Lower lobe of right lung (tissue), 2 donors: ENCODE measurements at regions not wholly inside any gene's neighbourhood (a gene's known extent, or its start where the extent isn't known, plus 50 kb on each side); places are given as distances from the start of the nearest gene placed in this dataset.
"Not testable (repeated sequence)": the region's sequence is repeated elsewhere in the genome, so short reads cannot be mapped to it uniquely, and the experiment has no call there.

Experiments used
- ATAC-seq, 2 donors: fragments of 200-7000 bp; cut with Tn5 transposase; one replicate each; pipeline ENCODE4 v1.9.1; 2020 to 2022; ENCODE audit warnings: mild to moderate bottlenecking in 2 of 2, moderate library complexity in 2 of 2
- DNase-seq: peaks from one replicate; pipeline ENCODE4 v3.0.0-alpha.2; 2020
- H3K27ac ChIP-seq: fragments of 200-600 bp; one replicate; pipeline ENCODE4 v1.8.0; 2022
- H3K27me3 ChIP-seq: fragments of 200-600 bp; one replicate; pipeline ENCODE4 v1.8.0; 2022; ENCODE audit warnings: low read depth
- H3K36me3 ChIP-seq: fragments of 200-600 bp; one replicate; pipeline ENCODE4 v1.8.0; 2022; ENCODE audit warnings: mild to moderate bottlenecking
- H3K4me1 ChIP-seq: fragments of 200-600 bp; one replicate; pipeline ENCODE4 v1.8.0; 2022
- H3K4me3 ChIP-seq: fragments of 200-600 bp; one replicate; pipeline ENCODE4 v1.8.0; 2022; ENCODE audit warnings: mild to moderate bottlenecking
- H3K9me3 ChIP-seq: fragments of 200-600 bp; one replicate; pipeline ENCODE4 v1.8.0; 2022
- CTCF ChIP-seq: fragments of 200-600 bp; IDR thresholded peaks from one replicate; pipeline ENCODE4 v1.8.0; 2022; ENCODE audit warnings: antibody characterized with exemption, mild to moderate bottlenecking
- intact Hi-C: fragments of 100-400 bp; cut with DNase I; formaldehyde crosslinking; loops from one replicate; pipeline ENCODE4 v1.11.0; 2022
- donor health status: DM: no; HTN: yes; CAD: no; lungs with severe emphysema.

DNA sequence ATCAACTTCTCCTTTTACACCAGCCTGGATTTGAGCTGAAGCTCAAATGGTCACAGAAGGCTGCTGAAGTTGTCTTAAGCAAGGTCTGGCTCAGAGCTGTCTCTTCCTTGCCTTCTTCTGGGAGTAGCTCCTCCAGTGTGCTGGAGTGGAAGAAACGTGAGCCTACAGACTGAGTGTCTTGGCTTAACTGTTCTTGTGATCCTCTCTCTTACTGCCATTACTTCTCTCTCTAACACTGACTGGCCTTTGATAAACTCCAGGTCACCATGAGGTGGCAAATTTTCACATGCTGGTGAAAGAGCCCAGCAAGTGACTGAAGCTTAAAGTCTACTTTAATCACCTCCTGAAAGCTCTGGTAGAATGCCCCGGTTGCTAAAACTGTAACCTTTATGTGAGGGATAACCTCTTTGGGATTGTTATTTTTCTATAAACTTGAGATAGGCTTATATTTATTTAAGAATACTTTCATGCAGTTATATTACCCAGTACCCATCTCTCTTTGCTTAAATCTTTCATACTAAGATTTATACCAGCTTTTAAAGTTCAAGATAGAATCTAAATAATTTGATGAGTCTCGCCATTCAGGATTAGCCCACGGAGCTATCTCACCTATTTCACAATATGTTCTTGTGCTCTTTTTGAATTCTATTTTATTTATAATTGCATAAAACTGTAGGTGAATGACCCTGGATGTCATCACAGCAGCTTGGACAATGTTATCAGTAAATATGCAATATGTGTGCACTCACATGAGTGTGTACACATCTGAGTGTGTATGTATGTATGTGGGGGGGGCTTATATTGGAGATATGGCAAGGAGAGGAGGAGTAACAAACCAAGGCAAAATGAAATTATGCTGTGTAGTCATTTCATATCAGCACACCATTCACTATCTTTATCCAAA, 924.0 kb downstream of the LTN1 start:
- H3K9me3 ChIP-seq = no peaks in the 10 kb centered on the region
- no peak for TF ChIP-seq CTCF
- no peak overlapping the region for H3K27ac ChIP-seq
- H3K27me3 ChIP-seq = no peaks in the 10 kb centered on the region
- ATAC-seq (no peak), DNase-seq (no peak)
- intact Hi-C loops = no loop called here
- no peak overlapping the region for H3K4me3 ChIP-seq
- H3K4me1 ChIP-seq = peaks cover 7% of the 10 kb centered on the region
- no peaks in the 10 kb centered on the region for H3K36me3 ChIP-seq

- Histone ChIP-seq H3K27me3 (no peaks in the 10 kb centered on the region), H3K9me3 (no peaks in the 10 kb centered on the region), H3K36me3 (no peaks in the 10 kb centered on the region), H3K27ac (no peak overlapping the region), H3K4me1 (peaks cover 7% of the 10 kb centered on the region), H3K4me3 (no peak overlapping the region)
- DNase-seq (no peak), ATAC-seq (no peak)
- TF ChIP-seq CTCF = no peak
- intact Hi-C loops = no loop called here
Measured at GRCh38 chr21:28066596-28067387, 925.9 kb downstream of the LTN1 start.

- Histone ChIP-seq H3K27ac (no peak overlapping the region), H3K36me3 (no peaks in the 10 kb centered on the region), H3K27me3 (no peaks in the 10 kb centered on the region), H3K4me3 (no peak overlapping the region), H3K9me3 (no peaks in the 10 kb centered on the region), H3K4me1 (peaks cover 7% of the 10 kb centered on the region)
- ATAC-seq (no peak), DNase-seq (no peak)
- TF ChIP-seq CTCF = no peak
- intact Hi-C loops = no loop called here
Measured at GRCh38 chr21:28066076-28066475, 926.6 kb downstream of the LTN1 start.

DNA sequence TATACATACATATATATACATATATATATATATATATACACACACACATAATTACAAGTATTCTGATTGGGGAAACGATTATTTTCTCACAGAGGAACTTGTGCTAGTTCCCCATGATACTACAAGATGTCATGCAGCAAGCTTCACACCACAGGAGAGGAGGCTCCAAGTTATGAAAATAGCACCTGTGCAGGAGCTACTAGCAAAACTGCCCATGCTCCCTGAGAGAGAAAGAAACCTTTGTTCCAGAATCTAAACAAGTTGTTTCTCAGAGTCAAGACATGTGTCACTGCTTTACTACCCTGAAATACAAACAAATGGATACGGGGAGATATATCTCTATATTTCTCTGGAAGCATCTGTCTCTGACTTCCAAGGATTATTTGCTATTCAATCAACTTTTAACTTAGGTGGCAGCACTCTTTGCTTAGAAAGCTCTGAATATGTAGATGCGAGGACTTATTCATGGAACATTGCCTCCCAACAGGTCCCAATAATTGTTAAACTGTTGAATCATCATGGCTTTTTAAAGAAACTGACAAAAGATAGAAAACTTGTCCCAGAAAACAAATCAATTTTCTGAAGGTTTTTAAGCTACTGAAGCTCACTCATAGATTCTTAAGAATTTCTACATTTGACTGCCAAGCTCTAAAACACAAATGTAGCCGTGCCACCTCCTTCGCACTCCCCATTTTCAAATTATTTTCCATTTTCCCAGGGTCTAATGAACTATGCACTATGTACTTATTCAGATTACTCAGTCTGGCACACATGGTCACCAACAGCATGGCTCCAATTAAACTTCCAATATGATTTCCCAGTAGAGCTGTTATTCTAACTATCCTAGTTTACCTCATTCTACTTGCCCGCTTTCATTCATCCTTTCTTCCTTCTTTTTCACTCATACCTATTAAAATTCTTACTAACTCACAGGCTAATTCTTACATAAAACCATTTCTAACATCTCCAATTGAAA, 929.1 kb downstream of the LTN1 start:
- no peak for ATAC-seq
- no peak for TF ChIP-seq CTCF

DNA sequence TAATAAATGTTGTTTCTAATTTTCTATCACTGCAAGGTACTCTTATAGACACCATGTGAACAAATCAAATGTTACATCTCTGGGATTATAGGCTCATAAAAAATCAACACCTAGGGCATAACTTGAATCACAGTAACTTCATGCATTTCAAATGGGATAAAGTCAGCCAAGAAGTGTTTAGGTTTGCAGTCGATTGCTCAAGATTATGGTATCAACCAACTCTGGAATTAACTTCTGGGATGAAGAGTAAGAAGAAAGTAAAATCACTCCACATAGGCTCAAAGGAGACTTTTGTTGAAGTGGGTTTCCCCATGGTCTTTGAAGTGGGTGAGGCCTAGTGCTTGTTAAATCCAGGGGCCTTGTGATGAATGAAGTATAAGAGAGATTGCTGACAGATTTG, 939.7 kb downstream of the LTN1 start:
- H3K27me3 ChIP-seq, H3K4me1 ChIP-seq, H3K27ac ChIP-seq, ATAC-seq, H3K36me3 ChIP-seq, DNase-seq, H3K9me3 ChIP-seq, H3K4me3 ChIP-seq, intact Hi-C loops: not testable (repeated sequence)

More for the DNA sequence above, 929.1 kb downstream of the LTN1 start:
- H3K27ac ChIP-seq = no peak overlapping the region
- intact Hi-C loops = no loop called here
- H3K27me3 ChIP-seq = no peaks in the 10 kb centered on the region
- DNase-seq = no peak
- peaks cover 7% of the 10 kb centered on the region for H3K4me1 ChIP-seq
- H3K9me3 ChIP-seq = no peaks in the 10 kb centered on the region
- no peak overlapping the region for H3K4me3 ChIP-seq
- H3K36me3 ChIP-seq = no peaks in the 10 kb centered on the region
